ENCODE measurements at regions not wholly inside any gene's neighbourhood (a gene's known extent, or its start where the extent isn't known, plus 50 kb on each side); places are given as distances from the start of the nearest gene placed in this dataset.

GRCh38 chr14:71466251-71466650 lies 466.0 kb upstream of the RGS6 start:
- TF ChIP-seq CTCF (conservative IDR thresholded peaks at IDR 0.05; ENCODE audit: low read depth, low read length) (no peak), POLR2A (IDR thresholded peaks at IDR 0.05; ENCODE audit: low read depth, low read length) (no peak)
